ENCODE measurements at regions not wholly inside any gene's neighbourhood (a gene's known extent, or its start where the extent isn't known, plus 50 kb on each side); places are given as distances from the start of the nearest gene placed in this dataset.

DNA sequence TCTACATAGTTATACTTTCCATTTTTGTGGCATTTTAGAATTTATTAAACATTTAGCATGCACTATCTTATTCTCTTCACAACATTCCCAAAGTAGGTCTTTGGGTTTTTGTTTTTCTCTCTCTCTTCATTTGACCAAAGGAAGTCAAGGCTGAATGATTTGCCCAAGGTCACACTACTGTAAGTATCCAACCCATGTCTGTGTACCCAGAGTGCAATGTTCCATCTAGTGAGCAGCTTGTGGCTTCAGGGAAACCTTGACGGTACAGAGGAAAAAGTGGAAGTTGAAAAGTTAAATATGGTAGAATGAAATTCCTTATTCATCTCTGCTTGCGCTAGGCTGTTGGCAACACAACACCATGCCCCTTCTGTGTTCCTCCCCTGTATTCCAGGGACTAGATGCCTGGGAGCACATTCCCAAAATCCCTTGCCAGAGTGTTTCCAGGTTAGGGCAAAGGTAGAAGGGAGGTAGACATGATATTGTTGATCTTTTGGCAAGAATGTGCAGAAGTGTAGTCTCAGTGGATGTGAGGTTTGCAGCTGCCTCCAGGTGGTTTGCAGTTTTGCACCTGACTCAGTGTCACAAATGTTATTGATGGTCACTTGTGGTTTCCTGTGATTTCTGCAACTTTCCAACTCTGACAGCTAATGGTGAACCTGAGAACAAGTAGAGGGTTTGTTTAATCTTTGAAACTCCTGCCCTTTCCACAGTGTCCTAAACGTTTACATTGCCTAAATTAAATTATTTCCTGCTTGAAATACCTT, 196.7 kb downstream of the RMST start:
- TF ChIP-seq, protein P1, sequence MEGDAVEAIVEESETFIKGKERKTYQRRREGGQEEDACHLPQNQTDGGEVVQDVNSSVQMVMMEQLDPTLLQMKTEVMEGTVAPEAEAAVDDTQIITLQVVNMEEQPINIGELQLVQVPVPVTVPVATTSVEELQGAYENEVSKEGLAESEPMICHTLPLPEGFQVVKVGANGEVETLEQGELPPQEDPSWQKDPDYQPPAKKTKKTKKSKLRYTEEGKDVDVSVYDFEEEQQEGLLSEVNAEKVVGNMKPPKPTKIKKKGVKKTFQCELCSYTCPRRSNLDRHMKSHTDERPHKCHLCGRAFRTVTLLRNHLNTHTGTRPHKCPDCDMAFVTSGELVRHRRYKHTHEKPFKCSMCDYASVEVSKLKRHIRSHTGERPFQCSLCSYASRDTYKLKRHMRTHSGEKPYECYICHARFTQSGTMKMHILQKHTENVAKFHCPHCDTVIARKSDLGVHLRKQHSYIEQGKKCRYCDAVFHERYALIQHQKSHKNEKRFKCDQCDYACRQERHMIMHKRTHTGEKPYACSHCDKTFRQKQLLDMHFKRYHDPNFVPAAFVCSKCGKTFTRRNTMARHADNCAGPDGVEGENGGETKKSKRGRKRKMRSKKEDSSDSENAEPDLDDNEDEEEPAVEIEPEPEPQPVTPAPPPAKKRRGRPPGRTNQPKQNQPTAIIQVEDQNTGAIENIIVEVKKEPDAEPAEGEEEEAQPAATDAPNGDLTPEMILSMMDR (optimal IDR thresholded peaks at IDR 0.05 in 1 of 3, IDR thresholded peaks at IDR 0.05 in 1 of 3, conservative IDR thresholded peaks at IDR 0.05 in 1 of 3; ENCODE audit: extremely low read depth in 1 of 3, insufficient read depth in 2 of 3, low read length in 3 of 3): no peak
- TF ChIP-seq EZH2 (IDR thresholded peaks at IDR 0.05; ENCODE audit: low read length): no peak

Measured in keratinocyte (primary cell).